Gastrocnemius medialis (tissue), 4 donors: ENCODE measurements at regions not wholly inside any gene's neighbourhood (a gene's known extent, or its start where the extent isn't known, plus 50 kb on each side); places are given as distances from the start of the nearest gene placed in this dataset.

Experiments used
- ATAC-seq, 2 donors: fragments of 150-250 bp; one replicate each; pipeline ENCODE4 v1.9.1; 2016
- DNase-seq, 2 donors: peaks; one replicate each; pipeline ENCODE4 v3.0.0-alpha.2; 2019
- H3K27ac ChIP-seq, 4 donors: fragments of 200-600 bp; sonication (generic); 1 replicate in 1 of 4; 2 replicates in 3 of 4; pipeline ENCODE4 v1.5.1; 2016 to 2018; ENCODE audit warnings: mild to moderate bottlenecking in 2 of 4, moderate library complexity in 1 of 4
- H3K27me3 ChIP-seq, 3 donors: fragments of 200-600 bp; sonication (generic) in 2 of 3; 1 replicate in 1 of 3; 2 replicates in 2 of 3; pipeline versions ENCODE4 v1.5.1 to v1.6.0; 2016 to 2019; ENCODE audit warnings: mild to moderate bottlenecking in 1 of 3, moderate library complexity in 1 of 3
- H3K36me3 ChIP-seq, 2 donors: fragments of 200-600 bp; sonication (generic) in 1 of 2; one replicate each; pipeline ENCODE4 v1.5.1; 2017 to 2018
- H3K4me1 ChIP-seq, 2 donors: fragments of 200-600 bp; sonication (generic) in 1 of 2; one replicate each; pipeline ENCODE4 v1.5.1; 2016 to 2017; ENCODE audit warnings: mild to moderate bottlenecking in 2 of 2
- H3K4me3 ChIP-seq, 4 donors: fragments of 200-600 bp; sonication (generic) in 3 of 4; 1 replicate in 1 of 4; 2 replicates in 3 of 4; pipeline ENCODE4 v1.5.1; 2016 to 2019; ENCODE audit warnings: mild to moderate bottlenecking in 2 of 4
- H3K9me3 ChIP-seq, 3 donors: fragments of 200-600 bp; sonication (generic) in 2 of 3; 1 replicate in 1 of 3; 2 replicates in 2 of 3; pipeline ENCODE4 v1.5.1; 2016 to 2019
- CTCF ChIP-seq, 5 experiments: fragments of 450-650 bp in 3 of 5; fragments of 200-600 bp in 2 of 5; sonication (generic) in 2 of 5; IDR thresholded peaks in 4 of 5; conservative IDR thresholded peaks in 1 of 5; 1 replicate in 4 of 5; 2 replicates in 1 of 5; pipeline ENCODE4 v1.5.1; 2016 to 2019; ENCODE audit warnings: antibody characterized with exemption in 5 of 5, mild to moderate bottlenecking in 3 of 5, moderate library complexity in 3 of 5
- POLR2A ChIP-seq, 2 donors: fragments of 450-650 bp; IDR thresholded peaks; one replicate each; pipeline ENCODE4 v1.6.1; 2017; ENCODE audit warnings: antibody characterized with exemption in 2 of 2, mild to moderate bottlenecking in 2 of 2, moderate library complexity in 2 of 2
- in situ Hi-C, 4 donors: fragments of 200-750 bp; cut with MboI; loops; one replicate each; pipeline versions ENCODE4 v1.15.0 to v1.8.0; 2017; ENCODE audit warnings: low sequenced_read_pairs in 4 of 4
- intact Hi-C: fragments of 100-400 bp; cut with DNase I; formaldehyde crosslinking; loops from one replicate; pipeline ENCODE4 v1.15.1; 2023; ENCODE audit warnings: low total_unique reads

GRCh38 chr16:65909310-65910050 lies 457.0 kb upstream of the CDH5 start:
- ATAC-seq (no peak), DNase-seq (no peak)
- Histone ChIP-seq H3K36me3 (no peaks in the 10 kb centered on the region), H3K4me3 (no peak overlapping the region), H3K27me3 (no peaks in the 10 kb centered on the region), H3K9me3 (no peaks in the 10 kb centered on the region), H3K27ac (no peak overlapping the region), H3K4me1 (no peaks in the 10 kb centered on the region)
- TF ChIP-seq POLR2A (IDR thresholded peaks at IDR 0.05), result no peak
- TF ChIP-seq CTCF (IDR thresholded peaks at IDR 0.05 in 4 of 5, conservative IDR thresholded peaks at IDR 0.05 in 1 of 5), result no peak
- in situ Hi-C loops (no loop called here), intact Hi-C loops (no loop called here)

GRCh38 chr16:65908568-65908967 lies 457.9 kb upstream of the CDH5 start:
- no peaks in the 10 kb centered on the region for H3K36me3 ChIP-seq
- intact Hi-C loops (no loop called here), in situ Hi-C loops (no loop called here)

GRCh38 chr16:65905331-65905730 lies 461.2 kb upstream of the CDH5 start:
- H3K9me3 ChIP-seq, result no peaks in the 10 kb centered on the region
- no peaks in the 10 kb centered on the region for H3K27me3 ChIP-seq
- DNase-seq (no peak), ATAC-seq (no peak)
- in situ Hi-C loops, result no loop called here
- no peak for TF ChIP-seq CTCF (IDR thresholded peaks at IDR 0.05 in 4 of 5, conservative IDR thresholded peaks at IDR 0.05 in 1 of 5)
- TF ChIP-seq POLR2A (IDR thresholded peaks at IDR 0.05), result no peak
- intact Hi-C loops, result no loop called here
- H3K27ac ChIP-seq, result no peak overlapping the region
- no peak overlapping the region for H3K4me3 ChIP-seq
- H3K36me3 ChIP-seq, result no peaks in the 10 kb centered on the region
- H3K4me1 ChIP-seq, result no peaks in the 10 kb centered on the region

More at GRCh38 chr16:65908568-65908967, 457.9 kb upstream of the CDH5 start:
- Histone ChIP-seq H3K4me1 (no peaks in the 10 kb centered on the region), H3K27ac (no peak overlapping the region), H3K4me3 (no peak overlapping the region), H3K27me3 (no peaks in the 10 kb centered on the region), H3K9me3 (no peaks in the 10 kb centered on the region)
- no peak for TF ChIP-seq POLR2A (IDR thresholded peaks at IDR 0.05)
- no peak for TF ChIP-seq CTCF (IDR thresholded peaks at IDR 0.05 in 4 of 5, conservative IDR thresholded peaks at IDR 0.05 in 1 of 5)
- no peak for DNase-seq
- no peak for ATAC-seq

GRCh38 chr16:65896448-65897153 lies 469.9 kb upstream of the CDH5 start:
- no peak for DNase-seq
- no peaks in the 10 kb centered on the region for H3K27me3 ChIP-seq
- H3K4me3 ChIP-seq, result no peak overlapping the region
- intact Hi-C loops, result no loop called here
- no peaks in the 10 kb centered on the region for H3K9me3 ChIP-seq
- H3K4me1 ChIP-seq, result no peaks in the 10 kb centered on the region
- H3K36me3 ChIP-seq, result no peaks in the 10 kb centered on the region
- TF ChIP-seq POLR2A (IDR thresholded peaks at IDR 0.05), result no peak
- no peak for TF ChIP-seq CTCF (IDR thresholded peaks at IDR 0.05 in 4 of 5, conservative IDR thresholded peaks at IDR 0.05 in 1 of 5)
- no peak overlapping the region for H3K27ac ChIP-seq
- in situ Hi-C loops, result no loop called here
- no peak for ATAC-seq
